PC-3 (cell line): ENCODE measurements at regions not wholly inside any gene's neighbourhood (a gene's known extent, or its start where the extent isn't known, plus 50 kb on each side); places are given as distances from the start of the nearest gene placed in this dataset.

ENCODE experiments used
- EZH2 ChIP-seq: fragments of 300-600 bp; sonication (generic); IDR thresholded peaks from one replicate; pipeline ENCODE4 v1.6.1; 2017; ENCODE audit warnings: antibody characterized with exemption, mild to moderate bottlenecking, low read length; ENCODE audit not compliant: unreplicated experiment
- EZH2phosphoT487 ChIP-seq: fragments of 300-600 bp; sonication (generic); IDR thresholded peaks from 2 replicates; pipeline ENCODE4 v1.6.1; 2018; ENCODE audit warnings: mild to moderate bottlenecking, antibody characterized with exemption, low read length, borderline replicate concordance
- TF ChIP-seq, protein P1 (sequence below): fragments of 300-600 bp; sonication (generic); conservative IDR thresholded peaks from 2 replicates; pipeline ENCODE4 v1.5.1; 2017; ENCODE audit warnings: antibody characterized with exemption, low read depth, mild to moderate bottlenecking, low read length

DNA sequence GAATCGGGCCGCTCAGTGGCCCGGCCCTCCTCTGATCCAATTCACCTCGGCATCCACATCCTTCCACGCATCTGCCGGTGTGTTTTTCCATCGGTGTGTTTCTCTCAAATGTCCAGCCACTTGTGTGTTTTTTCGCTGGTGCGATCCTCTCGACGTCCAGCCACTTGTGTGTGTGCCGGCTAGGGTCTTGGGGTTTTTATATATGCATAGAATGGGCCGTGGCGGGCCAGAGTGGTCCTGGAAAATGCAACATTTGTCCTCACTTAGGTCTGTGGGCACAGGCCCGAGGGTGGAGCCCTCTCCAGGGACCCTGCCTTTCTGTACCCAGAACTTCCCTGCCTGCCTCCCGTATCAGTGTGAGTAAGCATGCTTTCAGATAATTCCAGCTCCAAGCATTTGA lies 1106.4 kb downstream of the AMY1C start:
- TF ChIP-seq, protein P1, sequence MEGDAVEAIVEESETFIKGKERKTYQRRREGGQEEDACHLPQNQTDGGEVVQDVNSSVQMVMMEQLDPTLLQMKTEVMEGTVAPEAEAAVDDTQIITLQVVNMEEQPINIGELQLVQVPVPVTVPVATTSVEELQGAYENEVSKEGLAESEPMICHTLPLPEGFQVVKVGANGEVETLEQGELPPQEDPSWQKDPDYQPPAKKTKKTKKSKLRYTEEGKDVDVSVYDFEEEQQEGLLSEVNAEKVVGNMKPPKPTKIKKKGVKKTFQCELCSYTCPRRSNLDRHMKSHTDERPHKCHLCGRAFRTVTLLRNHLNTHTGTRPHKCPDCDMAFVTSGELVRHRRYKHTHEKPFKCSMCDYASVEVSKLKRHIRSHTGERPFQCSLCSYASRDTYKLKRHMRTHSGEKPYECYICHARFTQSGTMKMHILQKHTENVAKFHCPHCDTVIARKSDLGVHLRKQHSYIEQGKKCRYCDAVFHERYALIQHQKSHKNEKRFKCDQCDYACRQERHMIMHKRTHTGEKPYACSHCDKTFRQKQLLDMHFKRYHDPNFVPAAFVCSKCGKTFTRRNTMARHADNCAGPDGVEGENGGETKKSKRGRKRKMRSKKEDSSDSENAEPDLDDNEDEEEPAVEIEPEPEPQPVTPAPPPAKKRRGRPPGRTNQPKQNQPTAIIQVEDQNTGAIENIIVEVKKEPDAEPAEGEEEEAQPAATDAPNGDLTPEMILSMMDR = no peak
- no peak for TF ChIP-seq EZH2
- no peak for TF ChIP-seq EZH2phosphoT487
